IMR-90 (cell line): ENCODE measurements at regions not wholly inside any gene's neighbourhood (a gene's known extent, or its start where the extent isn't known, plus 50 kb on each side); places are given as distances from the start of the nearest gene placed in this dataset.

Experiments
- ATAC-seq: fragments of 200-7000 bp; cut with Tn5 transposase; 2 replicates; pipeline ENCODE4 v1.9.1; 2020; ENCODE audit warnings: low read depth, mild to moderate bottlenecking, moderate library complexity
- BruUV-seq: library from RNA; stranded (reverse); fragments of 400-500 nt; replicated peaks from 2 replicates; lab custom pipeline; 2021; lab: Mats Ljungman, UMichigan
- CTCF ChIA-PET: fragments of 300-600 bp; formaldehyde crosslinking; extraction: SDS; loops from one replicate; lab custom pipeline; 2021; ENCODE audit warnings: antibody characterized with exemption; lab: Yijun Ruan, JAX
- POLR2A ChIA-PET: fragments of 300-600 bp; sonication (Branson Sonifier 250); formaldehyde crosslinking; loops from one replicate; lab custom pipeline; 2022; ENCODE audit warnings: antibody characterized with exemption; ENCODE audit not compliant: unreplicated experiment; lab: Charles Lee
- DNase-seq: peaks from one replicate; pipeline ENCODE4 v3.0.0; 2013
- H2AFZ ChIP-seq: replicated peaks from 2 replicates; pipeline ENCODE3; 2013; ENCODE audit warnings: low read length, mild to moderate bottlenecking; ENCODE audit not compliant: poor library complexity
- H2AK5ac ChIP-seq: 2 replicates; pipeline ENCODE4 v1.6.1; 2013; ENCODE audit warnings: low read depth, low read length, inconsistent platforms
- H2AK9ac ChIP-seq: replicated peaks from 2 replicates; pipeline ENCODE3; 2013; ENCODE audit warnings: mild to moderate bottlenecking, low read depth, low read length, moderate library complexity; ENCODE audit not compliant: poor library complexity
- H2BK120ac ChIP-seq: 2 replicates; pipeline ENCODE4 v1.6.1; 2013; ENCODE audit warnings: low read depth, low read length, inconsistent platforms
- H2BK15ac ChIP-seq: 3 replicates; pipeline ENCODE4 v1.6.1; 2013; ENCODE audit warnings: low read depth, low read length, inconsistent platforms
- H2BK20ac ChIP-seq: 2 replicates; pipeline ENCODE4 v1.6.1; 2013; ENCODE audit warnings: low read depth, mild to moderate bottlenecking, inconsistent platforms, low read length, moderate library complexity
- H2BK5ac ChIP-seq: 2 replicates; pipeline ENCODE4 v1.6.1; 2013; ENCODE audit warnings: mild to moderate bottlenecking, low read depth, low read length, inconsistent platforms; ENCODE audit not compliant: poor library complexity, severe bottlenecking
- H3K14ac ChIP-seq: replicated peaks from 2 replicates; pipeline ENCODE4 v1.6.1; 2013; ENCODE audit warnings: low read depth, low read length, inconsistent platforms
- H3K18ac ChIP-seq: 2 replicates; pipeline ENCODE4 v1.6.1; 2013; ENCODE audit warnings: low read depth, low read length, control low read depth
- H3K23ac ChIP-seq: 2 replicates; pipeline ENCODE4 v1.6.1; 2013; ENCODE audit warnings: low read depth, low read length, inconsistent platforms
- H3K27ac ChIP-seq: 2 replicates; pipeline ENCODE4 v1.5.1; 2013; ENCODE audit warnings: mild to moderate bottlenecking, control low read depth, low read length; ENCODE audit not compliant: insufficient read depth
- H3K27me3 ChIP-seq: 2 replicates; pipeline ENCODE4 v1.6.1; 2013; ENCODE audit warnings: low read length; ENCODE audit not compliant: control insufficient read depth, insufficient read depth
- H3K36me3 ChIP-seq: 2 replicates; pipeline ENCODE4 v1.6.1; 2013; ENCODE audit warnings: low read length, mixed read lengths; ENCODE audit not compliant: control insufficient read depth, insufficient read depth
- H3K4ac ChIP-seq: 2 replicates; pipeline ENCODE4 v1.6.1; 2013; ENCODE audit warnings: low read depth, low read length, inconsistent platforms
- H3K4me1 ChIP-seq: 2 replicates; pipeline ENCODE4 v1.6.1; 2013; ENCODE audit warnings: low read length, mixed read lengths; ENCODE audit not compliant: control insufficient read depth, insufficient read depth
- H3K4me2 ChIP-seq: 2 replicates; pipeline ENCODE4 v1.6.1; 2013; ENCODE audit warnings: low read depth, mild to moderate bottlenecking, control low read depth, low read length, moderate library complexity
- H3K4me3 ChIP-seq: 2 replicates; pipeline ENCODE4 v1.5.1; 2013; ENCODE audit warnings: low read depth, mild to moderate bottlenecking, control low read depth, low read length, moderate library complexity; ENCODE audit not compliant: insufficient read depth
- H3K56ac ChIP-seq: 2 replicates; pipeline ENCODE4 v1.6.1; 2013; ENCODE audit warnings: low read length, inconsistent platforms; ENCODE audit not compliant: insufficient read depth; ENCODE audit errors: extremely low read depth
- H3K79me1 ChIP-seq, 2 experiments: 2 replicates each; pipeline ENCODE4 v1.6.1; 2013; ENCODE audit warnings: low read length in 2 of 2, inconsistent platforms in 1 of 2, low read depth in 1 of 2
- H3K9ac ChIP-seq: 2 replicates; pipeline ENCODE4 v1.6.1; 2013; ENCODE audit warnings: low read depth, low read length, control low read depth
- H3K9me1 ChIP-seq: 2 replicates; pipeline ENCODE4 v1.6.1; 2013; ENCODE audit warnings: low read length, inconsistent platforms; ENCODE audit not compliant: insufficient read depth
- H3K9me3 ChIP-seq: 2 replicates; pipeline ENCODE4 v1.6.1; 2013; ENCODE audit warnings: low read length; ENCODE audit not compliant: control insufficient read depth, insufficient read depth
- H4K20me1 ChIP-seq: 2 replicates; pipeline ENCODE4 v1.6.1; 2013; ENCODE audit warnings: low read length, inconsistent platforms; ENCODE audit not compliant: insufficient read depth
- H4K5ac ChIP-seq: 2 replicates; pipeline ENCODE4 v1.6.1; 2013; ENCODE audit warnings: mild to moderate bottlenecking, low read depth, low read length, control low read depth
- H4K8ac ChIP-seq, 2 experiments: 2 replicates each; pipeline ENCODE4 v1.6.1; 2013; ENCODE audit warnings: low read depth in 2 of 2, low read length in 2 of 2, control low read depth in 1 of 2, inconsistent platforms in 1 of 2
- H4K91ac ChIP-seq: 2 replicates; pipeline ENCODE4 v1.6.1; 2013; ENCODE audit warnings: low read depth, low read length, inconsistent platforms; ENCODE audit not compliant: insufficient read depth
- CEBPB ChIP-seq: IDR thresholded peaks from 2 replicates; pipeline ENCODE4 v1.6.1; 2012; ENCODE audit warnings: low read depth, low read length, improper control_type of control experiment
- CHD1 ChIP-seq: IDR thresholded peaks from 2 replicates; pipeline ENCODE4 v1.6.1; 2012; ENCODE audit warnings: low read depth, low read length, improper control_type of control experiment
- CTCF ChIP-seq: conservative IDR thresholded peaks from 2 replicates; pipeline ENCODE4 v1.5.1; 2012; ENCODE audit warnings: mild to moderate bottlenecking, low read depth, low read length, improper control_type of control experiment
- ELK1 ChIP-seq: fragments of 150-350 bp; IDR thresholded peaks from 2 replicates; pipeline ENCODE4 v1.6.1; 2016; ENCODE audit warnings: low read depth, mild to moderate bottlenecking, low read length, moderate library complexity, borderline replicate concordance
- MAFK ChIP-seq: IDR thresholded peaks from 2 replicates; pipeline ENCODE4 v1.6.1; 2012; ENCODE audit warnings: low read depth, low read length, improper control_type of control experiment
- MAZ ChIP-seq: IDR thresholded peaks from 2 replicates; pipeline ENCODE4 v1.6.1; 2012; ENCODE audit warnings: low read depth, mild to moderate bottlenecking, low read length, improper control_type of control experiment, moderate library complexity, borderline replicate concordance
- POLR2A ChIP-seq: IDR thresholded peaks from 2 replicates; pipeline ENCODE4 v1.6.1; 2012; ENCODE audit warnings: mild to moderate bottlenecking, low read depth, low read length
- RFX5 ChIP-seq: IDR thresholded peaks from 2 replicates; pipeline ENCODE4 v1.8.0; 2012; ENCODE audit warnings: low read depth, mild to moderate bottlenecking, low read length, moderate library complexity
- USF2 ChIP-seq: fragments of 150-350 bp; IDR thresholded peaks from 2 replicates; pipeline ENCODE4 v1.6.1; 2017; ENCODE audit warnings: mild to moderate bottlenecking, antibody characterized with exemption, low read length, low read depth
- WGBS, 2 experiments: methylation state at CpG; one replicate each; pipeline versions ENCODE4 v1.1.5 to v1.1.7; 2013; ENCODE audit warnings: missing lambda C conversion rate in 2 of 2; ENCODE audit not compliant: insufficient read length in 1 of 2; ENCODE audit errors: extremely low coverage in 2 of 2; 5-methylcytosine and 5-hydroxymethylcytosine counted together
- dilution Hi-C: fragments of 300-500 bp; cut with HindIII; formaldehyde crosslinking; loops from one replicate; pipeline ENCODE4 v1.14.3; 2018; ENCODE audit warnings: low sequenced_read_pairs; ENCODE audit not compliant: unreplicated experiment
- in situ Hi-C: fragments of 300-500 bp; cut with MboI; formaldehyde crosslinking; loops from 3 replicates; pipeline ENCODE4 v1.14.3; 2019; ENCODE audit warnings: low sequenced_read_pairs, inconsistent platforms, mixed read lengths
- intact Hi-C: fragments of 100-400 bp; cut with micrococcal nuclease; formaldehyde crosslinking; loops from 2 replicates; pipeline ENCODE4 v1.10.0; 2022

DNA sequence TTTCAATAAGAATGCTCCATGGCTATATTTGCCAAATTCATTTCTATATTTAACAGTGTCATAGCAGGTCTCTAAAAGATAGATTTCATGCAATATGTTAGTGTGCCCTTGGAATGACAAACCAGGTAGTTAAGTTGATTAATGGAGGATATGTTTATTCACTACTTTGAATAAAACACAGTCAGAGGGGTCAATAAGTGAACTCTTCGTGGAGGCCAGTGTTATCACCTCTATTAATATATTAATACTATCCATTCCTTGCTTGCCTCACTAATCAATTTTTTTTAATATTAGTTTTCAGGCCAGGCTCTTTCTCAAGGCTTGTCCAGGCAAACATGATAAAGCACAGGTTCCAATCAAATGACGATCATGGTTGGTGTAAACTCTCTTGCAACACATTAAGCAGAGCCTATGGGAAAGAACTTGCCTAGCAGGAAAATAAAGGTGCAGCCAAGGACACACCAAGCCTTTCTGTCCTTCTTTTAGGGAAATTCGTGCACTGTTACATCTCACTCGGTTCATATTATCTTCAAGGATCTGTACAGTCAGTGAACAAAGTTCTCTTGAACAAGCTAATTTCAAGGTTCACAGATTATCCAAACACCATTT, 144.7 kb downstream of the DCK start:
- in situ Hi-C loops, result loop anchor here (25.0 kb wide), 1 partner anchor 574 kb away; no protein-coding TSS in a partner anchor

More for the DNA sequence above, 144.7 kb downstream of the DCK start:
- no TSS peak for BruUV-seq
- POLR2A ChIA-PET, result no interaction called here
- CTCF ChIA-PET, result no interaction called here
- 0 out of 2 replicates have a peak, but pooled peaks cover 1% of the 10 kb centered on the region for H3K4me1 ChIP-seq
- no peak overlapping the region for H3K4me3 ChIP-seq
- intact Hi-C loops, result no loop called here
- no peak overlapping the region for H4K5ac ChIP-seq
- H2AFZ ChIP-seq, result no peak overlapping the region
- no peaks in the 10 kb centered on the region for H3K36me3 ChIP-seq
- no peak overlapping the region for H2BK15ac ChIP-seq
- H4K91ac ChIP-seq, result no peak overlapping the region
- 0 out of 2 replicates have a peak overlapping the region, but pooled peaks have one; percentile 43 for H2AK5ac ChIP-seq
- no peak overlapping the region for H3K9ac ChIP-seq
- TF ChIP-seq POLR2A (no peak), CEBPB (no peak), RFX5 (no peak), MAFK (no peak), MAZ (no peak), CHD1 (no peak), CTCF (no peak), ELK1 (no peak), USF2 (no peak)
- H3K56ac ChIP-seq, result no peak overlapping the region
- ATAC-seq, result no peak
- H2AK9ac ChIP-seq, result no peak overlapping the region
- dilution Hi-C loops, result no loop called here
- H3K4me2 ChIP-seq, result no peak overlapping the region
- H4K8ac ChIP-seq, result no peak overlapping the region
- no peak overlapping the region for H3K4ac ChIP-seq
- H2BK20ac ChIP-seq, result no peak overlapping the region
- H3K79me1 ChIP-seq, result no peaks in the 10 kb centered on the region
- no peaks in the 10 kb centered on the region for H3K9me3 ChIP-seq
- no peak overlapping the region for H3K14ac ChIP-seq
- no peaks in the 10 kb centered on the region; the same call in 1 of the 2 replicates for H3K9me1 ChIP-seq
- WGBS, 2 experiments, result no CpG with 5 or more reads among the region's 4 CpGs
- H2BK5ac ChIP-seq, result no peak overlapping the region
- no peak overlapping the region for H2BK120ac ChIP-seq
- no peak overlapping the region for H3K23ac ChIP-seq
- H3K27me3 ChIP-seq, result no peaks in the 10 kb centered on the region
- no peaks in the 10 kb centered on the region for H4K20me1 ChIP-seq
- no peak overlapping the region for H3K18ac ChIP-seq
- no peak overlapping the region for H3K27ac ChIP-seq
- DNase-seq, result no peak
